ENCODE measurements at regions not wholly inside any gene's neighbourhood (a gene's known extent, or its start where the extent isn't known, plus 50 kb on each side); places are given as distances from the start of the nearest gene placed in this dataset.

GRCh38 chr1:221926441-221926840 lies 184.6 kb upstream of the DUSP10 start:
- DNase-seq (ENCODE audit: extremely low read depth in 1 of 11, low read depth in 9 of 11, low spot score in 4 of 11) = no peak

- DNase-seq (ENCODE audit: extremely low read depth in 1 of 11, low read depth in 9 of 11, low spot score in 4 of 11) = no peak
Measured at GRCh38 chr1:221925947-221926346, 184.1 kb upstream of the DUSP10 start.

- DNase-seq (ENCODE audit: extremely low read depth in 1 of 11, low read depth in 9 of 11, low spot score in 4 of 11) = no peak
Measured at GRCh38 chr1:221923929-221924598, 182.2 kb upstream of the DUSP10 start.

GRCh38 chr1:221921936-221922335 lies 180.0 kb upstream of the DUSP10 start:
- no peak for DNase-seq (ENCODE audit: extremely low read depth in 1 of 11, low read depth in 9 of 11, low spot score in 4 of 11)

GRCh38 chr1:221919743-221920142 lies 177.9 kb upstream of the DUSP10 start:
- no peak for DNase-seq (ENCODE audit: extremely low read depth in 1 of 11, low read depth in 9 of 11, low spot score in 4 of 11)

GRCh38 chr1:221919341-221919740 lies 177.5 kb upstream of the DUSP10 start:
- DNase-seq (ENCODE audit: extremely low read depth in 1 of 11, low read depth in 9 of 11, low spot score in 4 of 11) = no peak

GRCh38 chr1:221916176-221916575 lies 174.3 kb upstream of the DUSP10 start:
- no peak for DNase-seq (ENCODE audit: extremely low read depth in 1 of 11, low read depth in 9 of 11, low spot score in 4 of 11)

GRCh38 chr1:221915764-221916163 lies 173.9 kb upstream of the DUSP10 start:
- no peak for DNase-seq (ENCODE audit: extremely low read depth in 1 of 11, low read depth in 9 of 11, low spot score in 4 of 11)

GRCh38 chr1:221913351-221913892 lies 171.5 kb upstream of the DUSP10 start:
- no peak for DNase-seq (ENCODE audit: extremely low read depth in 1 of 11, low read depth in 9 of 11, low spot score in 4 of 11)

GRCh38 chr1:221912230-221912629 lies 170.3 kb upstream of the DUSP10 start:
- DNase-seq (ENCODE audit: extremely low read depth in 1 of 11, low read depth in 9 of 11, low spot score in 4 of 11) = no peak

GRCh38 chr1:221911714-221912113 lies 169.8 kb upstream of the DUSP10 start:
- DNase-seq (ENCODE audit: extremely low read depth in 1 of 11, low read depth in 9 of 11, low spot score in 4 of 11) = no peak

- DNase-seq (ENCODE audit: extremely low read depth in 1 of 11, low read depth in 9 of 11, low spot score in 4 of 11) = no peak
Measured at GRCh38 chr1:221910222-221910621, 168.3 kb upstream of the DUSP10 start.

GRCh38 chr1:221908573-221908972 lies 166.7 kb upstream of the DUSP10 start:
- no peak for DNase-seq (ENCODE audit: extremely low read depth in 1 of 11, low read depth in 9 of 11, low spot score in 4 of 11)

- DNase-seq (ENCODE audit: extremely low read depth in 1 of 11, low read depth in 9 of 11, low spot score in 4 of 11) = no peak
Measured at GRCh38 chr1:221907166-221907932, 165.5 kb upstream of the DUSP10 start.

GRCh38 chr1:221905802-221906201 lies 163.9 kb upstream of the DUSP10 start:
- DNase-seq (ENCODE audit: extremely low read depth in 1 of 11, low read depth in 9 of 11, low spot score in 4 of 11) = no peak

GRCh38 chr1:221904319-221904718 lies 162.4 kb upstream of the DUSP10 start:
- no peak for DNase-seq (ENCODE audit: extremely low read depth in 1 of 11, low read depth in 9 of 11, low spot score in 4 of 11)

- no peak for DNase-seq (ENCODE audit: extremely low read depth in 1 of 11, low read depth in 9 of 11, low spot score in 4 of 11)
Measured at GRCh38 chr1:221903594-221903993, 161.7 kb upstream of the DUSP10 start.

GRCh38 chr1:221902961-221903360 lies 161.1 kb upstream of the DUSP10 start:
- no peak for DNase-seq (ENCODE audit: extremely low read depth in 1 of 11, low read depth in 9 of 11, low spot score in 4 of 11)

GRCh38 chr1:221900678-221901077 lies 158.8 kb upstream of the DUSP10 start:
- DNase-seq (ENCODE audit: extremely low read depth in 1 of 11, low read depth in 9 of 11, low spot score in 4 of 11) = no peak

- no peak for DNase-seq (ENCODE audit: extremely low read depth in 1 of 11, low read depth in 9 of 11, low spot score in 4 of 11)
Measured at GRCh38 chr1:221897321-221897721, 155.4 kb upstream of the DUSP10 start.
